Activated CD4-positive, alpha-beta T cell treated with anti-CD3 and anti-CD28 coated beads, Interleukin-2, amount 10 ng/mL, durations not matched to agents 7 days and 5 days (primary cell): ENCODE measurements at regions not wholly inside any gene's neighbourhood (a gene's known extent, or its start where the extent isn't known, plus 50 kb on each side); places are given as distances from the start of the nearest gene placed in this dataset.
"Not testable (repeated sequence)": the region's sequence is repeated elsewhere in the genome, so short reads cannot be mapped to it uniquely, and the experiment has no call there.

Source experiments
- CTCF ChIA-PET: fragments of 350-600 bp; sonication (Branson Sonifier 250); formaldehyde crosslinking; loops from one replicate; lab custom pipeline; 2021; ENCODE audit warnings: antibody characterized with exemption; lab: Charles Lee
- POLR2A ChIA-PET: fragments of 350-600 bp; sonication (Branson Sonifier 250); formaldehyde crosslinking; loops from one replicate; lab custom pipeline; 2021; ENCODE audit warnings: antibody characterized with exemption; lab: Charles Lee
- DNase-seq: peaks from one replicate; pipeline ENCODE4 v3.0.0-alpha.2; 2020
- H3K27ac Mint-ChIP-seq: one replicate; pipeline ENCODE4 v1.8.0; 2021; ENCODE audit warnings: mild to moderate bottlenecking, moderate library complexity, mixed read lengths
- H3K27me3 Mint-ChIP-seq: one replicate; pipeline ENCODE4 v1.8.0; 2021; ENCODE audit warnings: mixed read lengths
- H3K36me3 Mint-ChIP-seq: one replicate; pipeline ENCODE4 v1.8.0; 2021; ENCODE audit warnings: low read depth, mixed read lengths
- H3K4me1 Mint-ChIP-seq: one replicate; pipeline ENCODE4 v1.8.0; 2021; ENCODE audit warnings: mixed read lengths
- H3K4me3 Mint-ChIP-seq: one replicate; pipeline ENCODE4 v1.8.0; 2021; ENCODE audit warnings: mild to moderate bottlenecking, moderate library complexity, mixed read lengths
- H3K9me3 Mint-ChIP-seq: one replicate; pipeline ENCODE4 v1.8.0; 2021; ENCODE audit warnings: mixed read lengths

GRCh38 chr4:169322833-169323232 is 52.1 kb upstream of the SH3RF1 start:
- H3K9me3 Mint-ChIP-seq, H3K36me3 Mint-ChIP-seq, H3K27ac Mint-ChIP-seq, CTCF ChIA-PET, H3K4me3 Mint-ChIP-seq, H3K4me1 Mint-ChIP-seq, POLR2A ChIA-PET, H3K27me3 Mint-ChIP-seq, DNase-seq: not testable (repeated sequence)
